Cardiac muscle cell (in vitro differentiated cells and primary cell): ENCODE measurements at regions not wholly inside any gene's neighbourhood (a gene's known extent, or its start where the extent isn't known, plus 50 kb on each side); places are given as distances from the start of the nearest gene placed in this dataset.

ENCODE experiments used
- DNase-seq, 2 donors: peaks; one replicate each; pipeline versions ENCODE4 v3.0.0 to v3.0.0-alpha.2; 2010 to 2017; ENCODE audit warnings: low read depth in 1 of 2, low spot score in 1 of 2
- H3K27ac ChIP-seq: fragments of 200-600 bp; sonication (generic); 2 replicates; pipeline ENCODE4 v1.5.1; 2016
- H3K27me3 ChIP-seq: fragments of 200-600 bp; sonication (generic); 2 replicates; pipeline ENCODE4 v1.6.0; 2016; ENCODE audit warnings: control low read depth
- H3K36me3 ChIP-seq: fragments of 200-600 bp; sonication (generic); 2 replicates; pipeline ENCODE4 v1.5.1; 2016; ENCODE audit warnings: control low read depth
- H3K4me1 ChIP-seq: fragments of 200-600 bp; sonication (generic); 2 replicates; pipeline ENCODE4 v1.8.1; 2017; ENCODE audit warnings: low read depth, mild to moderate bottlenecking, mixed run types
- H3K4me3 ChIP-seq: fragments of 200-600 bp; sonication (generic); 2 replicates; pipeline ENCODE4 v1.5.1; 2016; ENCODE audit warnings: mild to moderate bottlenecking
- H3K9me3 ChIP-seq: fragments of 200-600 bp; sonication (generic); 2 replicates; pipeline ENCODE4 v1.5.1; 2017; ENCODE audit warnings: low read depth, mild to moderate bottlenecking, control low read depth
- TF ChIP-seq, protein P1 (sequence below): IDR thresholded peaks from 2 replicates; pipeline ENCODE4 v1.5.1; 2012; ENCODE audit warnings: low read depth, mild to moderate bottlenecking, low read length

DNA sequence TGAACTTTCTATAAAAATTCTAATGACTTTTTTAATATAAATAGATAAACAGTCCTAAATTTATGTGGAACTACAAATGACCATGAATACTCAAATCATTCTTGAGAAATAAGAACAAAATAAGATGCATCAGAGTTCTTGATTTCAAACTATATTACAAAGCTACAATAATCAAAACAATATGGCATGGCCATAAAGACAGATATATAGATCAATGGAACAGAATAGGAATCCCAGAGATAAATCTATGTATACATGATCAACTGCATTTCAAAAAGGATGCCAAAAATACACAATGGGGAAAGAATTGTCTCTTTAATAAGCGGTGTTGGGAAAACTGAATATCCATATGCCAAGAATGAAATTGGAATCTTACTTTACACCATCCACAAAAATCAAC lies 98.4 kb upstream of the IL15 start:
- Histone ChIP-seq H3K27ac (no peak overlapping the region), H3K4me3 (no peak overlapping the region), H3K36me3 (no peaks in the 10 kb centered on the region), H3K9me3 (no peaks in the 10 kb centered on the region), H3K27me3 (no peaks in the 10 kb centered on the region), H3K4me1 (no peaks in the 10 kb centered on the region)
- TF ChIP-seq, protein P1, sequence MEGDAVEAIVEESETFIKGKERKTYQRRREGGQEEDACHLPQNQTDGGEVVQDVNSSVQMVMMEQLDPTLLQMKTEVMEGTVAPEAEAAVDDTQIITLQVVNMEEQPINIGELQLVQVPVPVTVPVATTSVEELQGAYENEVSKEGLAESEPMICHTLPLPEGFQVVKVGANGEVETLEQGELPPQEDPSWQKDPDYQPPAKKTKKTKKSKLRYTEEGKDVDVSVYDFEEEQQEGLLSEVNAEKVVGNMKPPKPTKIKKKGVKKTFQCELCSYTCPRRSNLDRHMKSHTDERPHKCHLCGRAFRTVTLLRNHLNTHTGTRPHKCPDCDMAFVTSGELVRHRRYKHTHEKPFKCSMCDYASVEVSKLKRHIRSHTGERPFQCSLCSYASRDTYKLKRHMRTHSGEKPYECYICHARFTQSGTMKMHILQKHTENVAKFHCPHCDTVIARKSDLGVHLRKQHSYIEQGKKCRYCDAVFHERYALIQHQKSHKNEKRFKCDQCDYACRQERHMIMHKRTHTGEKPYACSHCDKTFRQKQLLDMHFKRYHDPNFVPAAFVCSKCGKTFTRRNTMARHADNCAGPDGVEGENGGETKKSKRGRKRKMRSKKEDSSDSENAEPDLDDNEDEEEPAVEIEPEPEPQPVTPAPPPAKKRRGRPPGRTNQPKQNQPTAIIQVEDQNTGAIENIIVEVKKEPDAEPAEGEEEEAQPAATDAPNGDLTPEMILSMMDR = no peak
- DNase-seq = no peak

DNA sequence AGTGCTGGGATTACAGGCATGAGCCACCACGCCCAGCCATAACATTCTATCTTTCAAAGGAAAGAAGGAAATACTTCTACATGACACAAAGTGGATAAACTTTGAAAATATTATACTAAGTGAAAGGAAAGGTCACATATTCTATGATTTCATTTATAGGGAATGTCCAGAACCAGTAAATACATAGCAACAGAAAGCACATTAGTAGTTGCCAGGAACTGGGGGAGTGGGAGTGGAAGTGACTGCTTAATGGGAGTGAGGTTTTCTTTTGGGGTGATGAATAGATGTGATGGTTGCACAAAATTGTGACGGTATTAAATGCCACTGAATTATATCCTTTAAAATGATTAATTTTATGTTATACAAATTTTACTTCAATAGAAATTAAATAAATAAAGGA lies 95.7 kb upstream of the IL15 start:
- Histone ChIP-seq H3K9me3 (no peaks in the 10 kb centered on the region), H3K27ac (no peak overlapping the region)

DNA sequence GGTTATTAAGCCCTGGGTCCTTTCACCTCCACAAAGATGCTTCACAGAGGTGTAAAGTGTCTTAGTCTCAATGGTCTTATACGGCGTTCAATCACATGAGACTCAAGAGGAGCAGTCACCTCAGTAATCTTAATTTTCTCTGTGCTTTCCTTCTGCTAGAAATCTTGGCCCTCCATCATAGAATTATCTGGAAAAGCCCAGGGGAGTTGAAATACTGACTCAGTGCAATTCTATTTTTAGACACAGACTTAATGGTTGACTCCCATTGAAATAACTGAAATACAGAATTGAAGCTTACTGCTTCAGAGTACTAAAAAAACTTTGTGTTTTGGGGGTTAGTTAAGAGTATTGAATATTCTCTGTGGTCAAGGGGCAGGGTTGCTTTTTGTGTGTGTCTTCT lies 94.5 kb upstream of the IL15 start:
- TF ChIP-seq, protein P1 = no peak
- DNase-seq = peak in 1 of 2 donors; percentile 48

More for the DNA sequence above, 95.7 kb upstream of the IL15 start:
- H3K4me3 ChIP-seq = no peak overlapping the region
- TF ChIP-seq, protein P1 = no peak
- no peaks in the 10 kb centered on the region for H3K36me3 ChIP-seq
- DNase-seq = peak in 1 of 2 donors; percentile 39
- no peaks in the 10 kb centered on the region for H3K27me3 ChIP-seq
- H3K4me1 ChIP-seq = no peaks in the 10 kb centered on the region

DNA sequence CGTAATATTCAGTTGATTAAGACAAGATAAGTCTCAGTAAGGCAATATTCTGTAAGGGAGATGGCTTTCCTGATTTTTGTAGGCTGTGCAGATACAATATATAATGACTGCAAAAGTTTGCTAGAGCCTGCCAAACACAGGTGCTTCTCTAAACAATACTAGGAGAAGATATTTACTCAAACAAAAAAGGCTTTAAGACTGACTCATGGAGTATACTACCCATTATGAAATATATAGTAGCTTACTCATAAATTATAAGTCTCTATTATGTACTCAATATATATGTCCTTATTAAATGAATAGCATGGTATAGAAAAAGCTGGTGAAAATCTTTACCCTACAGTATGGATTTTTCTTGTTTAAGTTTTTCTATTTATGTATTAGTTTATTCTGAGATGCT lies 93.2 kb upstream of the IL15 start:
- Histone ChIP-seq H3K27me3 (no peaks in the 10 kb centered on the region), H3K9me3 (no peaks in the 10 kb centered on the region), H3K4me1 (no peaks in the 10 kb centered on the region), H3K27ac (no peak overlapping the region), H3K4me3 (no peak overlapping the region), H3K36me3 (no peaks in the 10 kb centered on the region)
- TF ChIP-seq, protein P1 = no peak
- DNase-seq = no peak

More for the DNA sequence above, 94.5 kb upstream of the IL15 start:
- no peak overlapping the region for H3K4me3 ChIP-seq
- H3K27me3 ChIP-seq = no peaks in the 10 kb centered on the region
- no peaks in the 10 kb centered on the region for H3K9me3 ChIP-seq
- H3K27ac ChIP-seq = no peak overlapping the region
- no peaks in the 10 kb centered on the region for H3K4me1 ChIP-seq
- no peaks in the 10 kb centered on the region for H3K36me3 ChIP-seq

DNA sequence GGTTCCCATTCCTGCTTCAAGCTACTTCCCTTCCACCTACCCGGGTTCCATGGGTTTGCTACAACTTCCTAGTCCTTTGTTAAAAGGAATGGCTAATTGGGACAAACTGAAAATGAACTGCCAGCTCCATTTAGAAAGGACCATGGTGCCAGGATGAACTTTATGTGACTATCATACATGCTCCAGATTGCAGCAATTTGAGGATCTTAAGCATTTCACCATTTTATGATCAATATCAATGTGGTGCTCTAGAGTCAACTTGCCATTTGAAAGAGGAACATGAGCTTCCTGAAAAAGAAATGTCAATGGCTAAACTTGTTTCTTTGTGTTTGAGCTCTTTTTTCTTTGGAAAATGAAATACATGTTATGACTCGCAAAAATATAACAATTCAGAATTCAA lies 92.7 kb upstream of the IL15 start:
- H3K27ac ChIP-seq = no peak overlapping the region
- no peaks in the 10 kb centered on the region for H3K36me3 ChIP-seq
- no peaks in the 10 kb centered on the region for H3K9me3 ChIP-seq
- no peak for DNase-seq
- TF ChIP-seq, protein P1 = no peak
- no peaks in the 10 kb centered on the region for H3K27me3 ChIP-seq
- no peak overlapping the region for H3K4me3 ChIP-seq
- H3K4me1 ChIP-seq = no peaks in the 10 kb centered on the region

DNA sequence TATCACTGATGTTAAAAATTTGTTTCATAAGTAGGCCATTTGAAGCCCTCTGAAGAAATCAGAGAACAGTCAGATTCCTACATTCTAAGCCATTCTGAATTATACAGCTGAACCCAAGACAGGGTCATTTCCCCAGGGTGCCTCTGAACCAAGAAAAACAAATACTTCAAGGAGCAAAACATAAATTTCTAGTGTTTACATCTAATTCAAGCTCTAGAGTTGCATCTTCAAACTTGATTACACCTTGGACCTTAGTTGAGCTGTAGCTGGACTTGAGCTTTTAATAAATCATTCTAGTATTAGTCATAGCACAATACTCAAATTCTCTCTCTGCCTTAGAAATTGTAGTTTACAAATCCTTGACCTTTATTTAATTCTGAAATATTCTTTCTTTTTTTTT lies 87.6 kb upstream of the IL15 start:
- TF ChIP-seq, protein P1 = no peak
- Histone ChIP-seq H3K36me3 (no peaks in the 10 kb centered on the region), H3K27ac (no peak overlapping the region), H3K9me3 (no peaks in the 10 kb centered on the region), H3K4me1 (no peaks in the 10 kb centered on the region), H3K27me3 (no peaks in the 10 kb centered on the region), H3K4me3 (no peak overlapping the region)
- DNase-seq = no peak
